WTC11 (cell line): ENCODE measurements at regions not wholly inside any gene's neighbourhood (a gene's known extent, or its start where the extent isn't known, plus 50 kb on each side); places are given as distances from the start of the nearest gene placed in this dataset.

ENCODE experiments used
- ATAC-seq: fragments of 200-7000 bp; cut with Tn5 transposase; 2 replicates; pipeline ENCODE4 v1.10.0; 2021; ENCODE audit warnings: mild to moderate bottlenecking, moderate library complexity
- CTCF ChIA-PET: fragments of 300-600 bp; sonication (Branson Sonifier 250); formaldehyde crosslinking; loops from one replicate; lab custom pipeline; 2021; ENCODE audit warnings: antibody characterized with exemption; lab: Charles Lee
- POLR2A ChIA-PET: fragments of 350-600 bp; sonication (Branson Sonifier 250); formaldehyde crosslinking; loops from one replicate; lab custom pipeline; 2021; ENCODE audit warnings: antibody characterized with exemption; lab: Charles Lee
- DNase-seq: peaks from one replicate; pipeline ENCODE4 v3.0.0; 2021; ENCODE audit warnings: low spot score
- H3K27ac Mint-ChIP-seq: 2 replicates; pipeline ENCODE4 v1.8.0; 2021; ENCODE audit warnings: mixed read lengths
- H3K27me3 Mint-ChIP-seq: 2 replicates; pipeline ENCODE4 v1.8.0; 2021; ENCODE audit warnings: low read depth, mild to moderate bottlenecking, moderate library complexity, mixed read lengths
- H3K36me3 Mint-ChIP-seq: 2 replicates; pipeline ENCODE4 v1.8.0; 2021; ENCODE audit warnings: mixed read lengths
- H3K4me1 Mint-ChIP-seq: 2 replicates; pipeline ENCODE4 v1.8.0; 2022; ENCODE audit warnings: mixed read lengths
- H3K4me3 Mint-ChIP-seq: 2 replicates; pipeline ENCODE4 v1.8.0; 2021; ENCODE audit warnings: mild to moderate bottlenecking, moderate library complexity, mixed read lengths
- H3K9me3 Mint-ChIP-seq: 2 replicates; pipeline ENCODE4 v1.8.0; 2021; ENCODE audit warnings: mixed read lengths
- CBFB ChIP-seq: sonication (generic); formaldehyde crosslinking; IDR thresholded peaks from 2 replicates; pipeline ENCODE4 v1.8.1; 2022; ENCODE audit warnings: mild to moderate bottlenecking, low read depth, missing genetic modification reagents
- ELF4 ChIP-seq: sonication (generic); formaldehyde crosslinking; IDR thresholded peaks from 2 replicates; pipeline ENCODE4 v1.8.1; 2022; ENCODE audit warnings: low read depth, mild to moderate bottlenecking, moderate library complexity, missing genetic modification reagents
- ETV6 ChIP-seq: sonication (generic); formaldehyde crosslinking; IDR thresholded peaks from 2 replicates; pipeline ENCODE4 v1.8.1; 2022; ENCODE audit warnings: mild to moderate bottlenecking, missing genetic modification reagents
- FOXP1 ChIP-seq: sonication (generic); formaldehyde crosslinking; IDR thresholded peaks from 2 replicates; pipeline ENCODE4 v1.8.0; 2022; ENCODE audit warnings: missing genetic modification reagents, mild to moderate bottlenecking, moderate library complexity, borderline replicate concordance
- GABPB1 ChIP-seq: sonication (generic); formaldehyde crosslinking; IDR thresholded peaks from 2 replicates; pipeline ENCODE4 v1.8.1; 2023; ENCODE audit warnings: mild to moderate bottlenecking, missing genetic modification reagents
- GRHL2 ChIP-seq: fragments of 250-450 bp; sonication (Bioruptor Pico); IDR thresholded peaks from 2 replicates; pipeline ENCODE4 v1.8.0; 2022; ENCODE audit warnings: mild to moderate bottlenecking, moderate library complexity; ENCODE audit not compliant: insufficient replicate concordance, severe bottlenecking
- GTF2I ChIP-seq: fragments of 250-450 bp; sonication (Bioruptor Pico); conservative IDR thresholded peaks from 2 replicates; pipeline ENCODE4 v1.4.0; 2021; ENCODE audit warnings: mild to moderate bottlenecking
- HMGA2 ChIP-seq: fragments of 250-450 bp; sonication (Bioruptor Pico); IDR thresholded peaks from 2 replicates; pipeline ENCODE4 v1.4.0; 2021; ENCODE audit warnings: mild to moderate bottlenecking, moderate library complexity
- IRF2 ChIP-seq: sonication (generic); formaldehyde crosslinking; IDR thresholded peaks from 2 replicates; pipeline ENCODE4 v1.8.0; 2022; ENCODE audit warnings: low read depth, missing genetic modification reagents, borderline replicate concordance
- JUN ChIP-seq: sonication (generic); formaldehyde crosslinking; IDR thresholded peaks from 2 replicates; pipeline ENCODE4 v1.8.0; 2023; ENCODE audit warnings: mild to moderate bottlenecking, missing genetic modification reagents
- KAT7 ChIP-seq: sonication (generic); formaldehyde crosslinking; IDR thresholded peaks from 2 replicates; pipeline ENCODE4 v1.8.1; 2023; ENCODE audit warnings: missing genetic modification reagents, mild to moderate bottlenecking, borderline replicate concordance
- MYBL2 ChIP-seq: sonication (generic); formaldehyde crosslinking; IDR thresholded peaks from 2 replicates; pipeline ENCODE4 v1.8.1; 2023; ENCODE audit warnings: mild to moderate bottlenecking, moderate library complexity, missing genetic modification reagents
- NFE2L1 ChIP-seq: sonication (generic); formaldehyde crosslinking; IDR thresholded peaks from 2 replicates; pipeline ENCODE4 v1.8.1; 2023; ENCODE audit warnings: missing genetic modification reagents
- RORB ChIP-seq: fragments of 250-450 bp; sonication (Bioruptor Pico); IDR thresholded peaks from 2 replicates; pipeline ENCODE4 v1.9.0; 2021; ENCODE audit warnings: mild to moderate bottlenecking
- SOX15 ChIP-seq: fragments of 250-450 bp; sonication (Bioruptor Pico); IDR thresholded peaks from 2 replicates; pipeline ENCODE4 v1.9.0; 2021; ENCODE audit warnings: mild to moderate bottlenecking
- SP1 ChIP-seq: sonication (generic); formaldehyde crosslinking; conservative IDR thresholded peaks from 2 replicates; pipeline ENCODE4 v1.8.1; 2022; ENCODE audit warnings: missing genetic modification reagents
- USF1 ChIP-seq: sonication (generic); formaldehyde crosslinking; IDR thresholded peaks from 2 replicates; pipeline ENCODE4 v1.8.0; 2022; ENCODE audit warnings: mild to moderate bottlenecking, missing genetic modification reagents
- ZBTB43 ChIP-seq: sonication (generic); formaldehyde crosslinking; IDR thresholded peaks from 2 replicates; pipeline ENCODE4 v1.8.1; 2023; ENCODE audit warnings: mild to moderate bottlenecking, missing genetic modification reagents
- ZNF263 ChIP-seq: sonication (generic); formaldehyde crosslinking; IDR thresholded peaks from 2 replicates; pipeline ENCODE4 v1.8.1; 2022; ENCODE audit warnings: low read depth, mild to moderate bottlenecking, moderate library complexity, missing genetic modification reagents
- ZNF416 ChIP-seq: fragments of 250-450 bp; sonication (Bioruptor Pico); IDR thresholded peaks from 2 replicates; pipeline ENCODE4 v1.9.0; 2021; ENCODE audit warnings: mild to moderate bottlenecking, inconsistent platforms
- ZNF671 ChIP-seq: fragments of 250-450 bp; sonication (Bioruptor Pico); IDR thresholded peaks from 2 replicates; pipeline ENCODE4 v1.8.0; 2021; ENCODE audit warnings: mild to moderate bottlenecking
- TF ChIP-seq, protein P1 (sequence below): sonication (generic); formaldehyde crosslinking; IDR thresholded peaks from 2 replicates; pipeline ENCODE4 v1.8.0; 2022; ENCODE audit warnings: mild to moderate bottlenecking, missing genetic modification reagents
- TF ChIP-seq, protein P2 (sequence below): sonication (generic); formaldehyde crosslinking; conservative IDR thresholded peaks from 2 replicates; pipeline ENCODE4 v1.8.1; 2023; ENCODE audit warnings: mild to moderate bottlenecking, low read depth, missing genetic modification reagents, moderate library complexity
- TF ChIP-seq, protein P3 (sequence below): fragments of 250-450 bp; sonication (Bioruptor Pico); IDR thresholded peaks from 2 replicates; pipeline ENCODE4 v1.8.0; 2021; ENCODE audit warnings: mild to moderate bottlenecking

DNA sequence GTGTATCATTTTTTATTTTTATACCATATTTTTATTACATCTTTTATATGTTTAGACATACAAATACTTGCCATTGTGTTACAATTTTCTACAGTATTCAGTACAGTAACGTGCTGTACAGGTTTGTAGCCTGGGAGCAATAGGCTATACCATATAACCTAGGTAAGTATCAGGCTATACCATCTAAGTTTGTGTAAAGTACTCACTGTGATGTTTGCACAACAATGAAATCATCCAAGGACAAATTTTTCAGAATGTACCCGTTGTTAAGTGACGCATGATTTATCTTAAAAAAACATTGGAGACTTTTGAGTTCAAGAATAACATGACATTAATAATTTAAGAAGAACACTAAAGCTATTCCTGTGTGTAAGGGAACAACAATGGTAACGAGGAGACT lies 96.0 kb upstream of the LEF1 start (continued):
- no peak for TF ChIP-seq GTF2I

- H3K4me3 Mint-ChIP-seq, result no peak overlapping the region
- H3K4me1 Mint-ChIP-seq, result peaks cover 11% of the 10 kb centered on the region
- ATAC-seq, result no peak
- no peaks in the 10 kb centered on the region for H3K9me3 Mint-ChIP-seq
- no peak overlapping the region for H3K27ac Mint-ChIP-seq
- no peak for TF ChIP-seq KAT7 (CRISPR knock-in tag)
- no peak for TF ChIP-seq ZNF416 (CRISPR knock-in tag)
- TF ChIP-seq GRHL2 (CRISPR knock-in tag), result no peak
- TF ChIP-seq ETV6 (CRISPR knock-in tag), result no peak
- TF ChIP-seq ZNF263 (CRISPR knock-in tag), result no peak
- TF ChIP-seq ELF4 (CRISPR knock-in tag), result no peak
- no peak for TF ChIP-seq RORB
- no peak for TF ChIP-seq SOX15
- no peaks in the 10 kb centered on the region for H3K36me3 Mint-ChIP-seq
- H3K27me3 Mint-ChIP-seq, result no peaks in the 10 kb centered on the region
- DNase-seq, result no peak
- ChIA-PET POLR2A (no interaction called here), CTCF (no interaction called here)
Measured at GRCh38 chr4:108263057-108263456, 94.3 kb upstream of the LEF1 start.

DNA sequence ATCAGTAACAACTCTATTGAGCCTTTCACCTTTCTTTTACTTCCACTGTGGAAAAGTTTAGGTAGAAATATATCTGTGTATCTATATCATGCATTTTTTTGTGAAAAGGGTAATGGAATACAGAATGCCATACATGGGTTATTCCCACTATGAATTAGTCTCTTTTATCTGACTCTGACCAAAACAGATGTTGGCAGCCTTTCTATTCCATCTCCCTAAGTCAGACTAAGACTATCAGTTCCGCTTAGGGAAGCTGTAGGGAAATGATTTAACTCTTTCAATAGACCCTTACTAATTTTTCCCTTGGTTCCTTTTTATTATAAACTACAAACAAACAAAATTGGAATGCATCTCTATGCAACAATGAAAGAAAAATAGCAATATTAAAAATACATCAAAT lies 92.3 kb upstream of the LEF1 start:
- no peak overlapping the region for H3K27ac Mint-ChIP-seq
- TF ChIP-seq, protein P1, sequence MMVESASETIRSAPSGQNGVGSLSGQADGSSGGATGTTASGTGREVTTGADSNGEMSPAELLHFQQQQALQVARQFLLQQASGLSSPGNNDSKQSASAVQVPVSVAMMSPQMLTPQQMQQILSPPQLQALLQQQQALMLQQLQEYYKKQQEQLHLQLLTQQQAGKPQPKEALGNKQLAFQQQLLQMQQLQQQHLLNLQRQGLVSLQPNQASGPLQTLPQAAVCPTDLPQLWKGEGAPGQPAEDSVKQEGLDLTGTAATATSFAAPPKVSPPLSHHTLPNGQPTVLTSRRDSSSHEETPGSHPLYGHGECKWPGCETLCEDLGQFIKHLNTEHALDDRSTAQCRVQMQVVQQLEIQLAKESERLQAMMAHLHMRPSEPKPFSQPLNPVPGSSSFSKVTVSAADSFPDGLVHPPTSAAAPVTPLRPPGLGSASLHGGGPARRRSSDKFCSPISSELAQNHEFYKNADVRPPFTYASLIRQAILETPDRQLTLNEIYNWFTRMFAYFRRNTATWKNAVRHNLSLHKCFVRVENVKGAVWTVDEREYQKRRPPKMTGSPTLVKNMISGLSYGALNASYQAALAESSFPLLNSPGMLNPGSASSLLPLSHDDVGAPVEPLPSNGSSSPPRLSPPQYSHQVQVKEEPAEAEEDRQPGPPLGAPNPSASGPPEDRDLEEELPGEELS (CRISPR knock-in tag), result no peak
- TF ChIP-seq GRHL2 (CRISPR knock-in tag) (no peak), USF1 (no peak), IRF2 (CRISPR knock-in tag) (no peak), ELF4 (CRISPR knock-in tag) (no peak)
- ChIA-PET POLR2A (no interaction called here), CTCF (no interaction called here)
- ATAC-seq (no peak), DNase-seq (no peak)
- H3K4me1 Mint-ChIP-seq, result peaks cover 11% of the 10 kb centered on the region
- H3K27me3 Mint-ChIP-seq, result no peaks in the 10 kb centered on the region
- H3K9me3 Mint-ChIP-seq, result no peaks in the 10 kb centered on the region
- no peak overlapping the region for H3K4me3 Mint-ChIP-seq
- H3K36me3 Mint-ChIP-seq, result no peaks in the 10 kb centered on the region

GRCh38 chr4:108256538-108256937 lies 87.8 kb upstream of the LEF1 start:
- ChIA-PET CTCF (no interaction called here), POLR2A (no interaction called here)
- peaks cover 4% of the 10 kb centered on the region; the same call in 1 of the 2 replicates for H3K4me1 Mint-ChIP-seq
- DNase-seq, result no peak
- no peak for ATAC-seq
- no peaks in the 10 kb centered on the region for H3K27me3 Mint-ChIP-seq
- H3K36me3 Mint-ChIP-seq, result no peaks in the 10 kb centered on the region
- no peaks in the 10 kb centered on the region for H3K9me3 Mint-ChIP-seq
- H3K27ac Mint-ChIP-seq, result no peak overlapping the region
- no peak overlapping the region for H3K4me3 Mint-ChIP-seq
- TF ChIP-seq GTF2I, result no peak
- TF ChIP-seq ZBTB43 (CRISPR knock-in tag), result no peak
- TF ChIP-seq ZNF263 (CRISPR knock-in tag), result no peak
- TF ChIP-seq, protein P2, sequence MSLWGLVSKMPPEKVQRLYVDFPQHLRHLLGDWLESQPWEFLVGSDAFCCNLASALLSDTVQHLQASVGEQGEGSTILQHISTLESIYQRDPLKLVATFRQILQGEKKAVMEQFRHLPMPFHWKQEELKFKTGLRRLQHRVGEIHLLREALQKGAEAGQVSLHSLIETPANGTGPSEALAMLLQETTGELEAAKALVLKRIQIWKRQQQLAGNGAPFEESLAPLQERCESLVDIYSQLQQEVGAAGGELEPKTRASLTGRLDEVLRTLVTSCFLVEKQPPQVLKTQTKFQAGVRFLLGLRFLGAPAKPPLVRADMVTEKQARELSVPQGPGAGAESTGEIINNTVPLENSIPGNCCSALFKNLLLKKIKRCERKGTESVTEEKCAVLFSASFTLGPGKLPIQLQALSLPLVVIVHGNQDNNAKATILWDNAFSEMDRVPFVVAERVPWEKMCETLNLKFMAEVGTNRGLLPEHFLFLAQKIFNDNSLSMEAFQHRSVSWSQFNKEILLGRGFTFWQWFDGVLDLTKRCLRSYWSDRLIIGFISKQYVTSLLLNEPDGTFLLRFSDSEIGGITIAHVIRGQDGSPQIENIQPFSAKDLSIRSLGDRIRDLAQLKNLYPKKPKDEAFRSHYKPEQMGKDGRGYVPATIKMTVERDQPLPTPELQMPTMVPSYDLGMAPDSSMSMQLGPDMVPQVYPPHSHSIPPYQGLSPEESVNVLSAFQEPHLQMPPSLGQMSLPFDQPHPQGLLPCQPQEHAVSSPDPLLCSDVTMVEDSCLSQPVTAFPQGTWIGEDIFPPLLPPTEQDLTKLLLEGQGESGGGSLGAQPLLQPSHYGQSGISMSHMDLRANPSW (CRISPR knock-in tag), result no peak
- no peak for TF ChIP-seq MYBL2
- TF ChIP-seq RORB, result no peak
- TF ChIP-seq ZNF416 (CRISPR knock-in tag), result no peak
- TF ChIP-seq NFE2L1 (CRISPR knock-in tag), result no peak
- TF ChIP-seq FOXP1 (CRISPR knock-in tag), result no peak
- no peak for TF ChIP-seq GABPB1 (CRISPR knock-in tag)
- no peak for TF ChIP-seq CBFB
- TF ChIP-seq HMGA2, result no peak
- TF ChIP-seq ZNF671, result no peak
- TF ChIP-seq JUN (CRISPR knock-in tag), result no peak
- TF ChIP-seq, protein P3, sequence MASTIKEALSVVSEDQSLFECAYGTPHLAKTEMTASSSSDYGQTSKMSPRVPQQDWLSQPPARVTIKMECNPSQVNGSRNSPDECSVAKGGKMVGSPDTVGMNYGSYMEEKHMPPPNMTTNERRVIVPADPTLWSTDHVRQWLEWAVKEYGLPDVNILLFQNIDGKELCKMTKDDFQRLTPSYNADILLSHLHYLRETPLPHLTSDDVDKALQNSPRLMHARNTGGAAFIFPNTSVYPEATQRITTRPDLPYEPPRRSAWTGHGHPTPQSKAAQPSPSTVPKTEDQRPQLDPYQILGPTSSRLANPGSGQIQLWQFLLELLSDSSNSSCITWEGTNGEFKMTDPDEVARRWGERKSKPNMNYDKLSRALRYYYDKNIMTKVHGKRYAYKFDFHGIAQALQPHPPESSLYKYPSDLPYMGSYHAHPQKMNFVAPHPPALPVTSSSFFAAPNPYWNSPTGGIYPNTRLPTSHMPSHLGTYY (CRISPR knock-in tag), result no peak
- no peak for TF ChIP-seq KAT7 (CRISPR knock-in tag)
- no peak for TF ChIP-seq SP1
